ENCODE measurements at regions not wholly inside any gene's neighbourhood (a gene's known extent, or its start where the extent isn't known, plus 50 kb on each side); places are given as distances from the start of the nearest gene placed in this dataset.

DNA sequence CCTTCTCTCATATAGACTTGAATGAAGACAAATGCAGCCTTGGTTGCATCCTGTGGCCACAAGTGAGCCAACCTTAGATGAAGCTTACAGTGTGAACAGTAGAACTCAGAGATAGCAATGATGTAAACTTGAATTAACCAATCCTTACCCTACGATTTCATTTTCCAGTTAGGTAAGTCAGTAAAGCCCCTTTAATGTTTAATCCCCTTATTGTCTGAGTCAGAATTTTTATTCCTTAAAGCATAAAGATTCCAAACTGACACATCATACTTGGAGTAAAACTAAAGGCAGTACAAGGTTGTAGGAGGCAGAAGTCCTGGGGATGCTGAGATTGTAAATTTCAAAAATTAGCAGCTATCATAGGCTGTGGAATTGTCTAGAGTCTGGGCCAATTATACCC lies 507.8 kb upstream of the DPH6 start:
- no peak overlapping the region for H3K27ac ChIP-seq (ENCODE audit: low read depth, low read length)
- no peaks in the 10 kb centered on the region for H3K27me3 ChIP-seq (ENCODE audit: insufficient read depth, low read length)
- no peaks in the 10 kb centered on the region for H3K36me3 ChIP-seq (ENCODE audit: insufficient read depth, low read length)
- H2AFZ ChIP-seq (ENCODE audit: low read length, unreplicated experiment) = no peak overlapping the region
- H3K4me1 ChIP-seq (ENCODE audit: control insufficient read depth, insufficient read depth, low read length, unreplicated experiment) = no peaks in the 10 kb centered on the region
- H3K79me2 ChIP-seq (ENCODE audit: control insufficient read depth, insufficient read depth, low read length, unreplicated experiment) = no peaks in the 10 kb centered on the region
- no peak overlapping the region for H3K4me3 ChIP-seq (ENCODE audit: low read depth, low read length)

DNA sequence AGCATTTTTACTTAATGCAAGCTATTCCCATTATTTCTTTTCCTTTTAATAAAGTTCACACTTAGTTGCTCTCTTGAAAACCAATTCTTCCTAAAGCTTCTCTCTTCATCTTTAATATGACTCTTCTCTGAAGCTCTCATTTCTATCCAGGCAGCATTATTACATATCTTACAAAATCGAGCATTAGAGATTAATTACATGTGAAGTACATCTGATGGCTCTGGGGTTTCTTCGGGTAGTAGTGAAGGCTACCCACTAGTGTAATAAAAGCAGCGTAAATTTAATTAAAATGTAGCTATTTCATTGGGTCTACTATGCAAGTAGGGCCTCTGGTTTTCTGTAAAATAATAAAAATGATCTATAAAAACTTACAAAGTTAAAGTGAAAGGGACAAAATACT lies 513.6 kb upstream of the DPH6 start:
- Histone ChIP-seq H3K79me2 (ENCODE audit: control insufficient read depth, insufficient read depth, low read length, unreplicated experiment) (no peaks in the 10 kb centered on the region), H2AFZ (ENCODE audit: low read length, unreplicated experiment) (no peak overlapping the region), H3K4me3 (ENCODE audit: low read depth, low read length) (no peak overlapping the region), H3K27ac (ENCODE audit: low read depth, low read length) (no peak overlapping the region), H3K27me3 (ENCODE audit: insufficient read depth, low read length) (no peaks in the 10 kb centered on the region), H3K4me1 (ENCODE audit: control insufficient read depth, insufficient read depth, low read length, unreplicated experiment) (no peaks in the 10 kb centered on the region), H3K36me3 (ENCODE audit: insufficient read depth, low read length) (no peaks in the 10 kb centered on the region)

DNA sequence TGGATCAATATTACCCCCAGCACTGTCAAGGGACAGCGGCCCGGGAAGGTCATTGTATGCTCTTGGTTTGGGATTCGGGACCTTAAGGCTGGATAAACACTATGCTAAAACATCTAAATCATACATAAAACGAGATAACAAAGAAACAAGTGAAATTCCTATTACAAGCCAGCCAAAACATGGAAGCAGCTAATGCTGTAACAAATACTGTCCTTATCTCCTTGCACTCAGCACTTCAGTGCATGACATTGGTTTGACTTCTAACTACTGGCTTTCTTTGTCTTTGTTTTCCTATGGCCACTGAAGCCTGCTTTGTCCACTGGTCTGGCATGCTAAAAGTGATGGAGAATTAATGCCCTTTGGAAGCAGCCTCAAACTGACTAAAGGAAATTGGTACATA lies 516.4 kb upstream of the DPH6 start:
- Histone ChIP-seq H3K4me1 (ENCODE audit: control insufficient read depth, insufficient read depth, low read length, unreplicated experiment) (no peaks in the 10 kb centered on the region), H3K27me3 (ENCODE audit: insufficient read depth, low read length) (no peaks in the 10 kb centered on the region), H3K36me3 (ENCODE audit: insufficient read depth, low read length) (no peaks in the 10 kb centered on the region), H3K79me2 (ENCODE audit: control insufficient read depth, insufficient read depth, low read length, unreplicated experiment) (no peaks in the 10 kb centered on the region), H2AFZ (ENCODE audit: low read length, unreplicated experiment) (no peak overlapping the region), H3K4me3 (ENCODE audit: low read depth, low read length) (no peak overlapping the region), H3K27ac (ENCODE audit: low read depth, low read length) (no peak overlapping the region)

- no peak overlapping the region for H2AFZ ChIP-seq (ENCODE audit: low read length, unreplicated experiment)
- H3K36me3 ChIP-seq (ENCODE audit: insufficient read depth, low read length) = no peaks in the 10 kb centered on the region
- no peak overlapping the region for H3K4me3 ChIP-seq (ENCODE audit: low read depth, low read length)
- H3K4me1 ChIP-seq (ENCODE audit: control insufficient read depth, insufficient read depth, low read length, unreplicated experiment) = no peaks in the 10 kb centered on the region
- H3K27me3 ChIP-seq (ENCODE audit: insufficient read depth, low read length) = no peaks in the 10 kb centered on the region
- H3K27ac ChIP-seq (ENCODE audit: low read depth, low read length) = no peak overlapping the region
- no peaks in the 10 kb centered on the region for H3K79me2 ChIP-seq (ENCODE audit: control insufficient read depth, insufficient read depth, low read length, unreplicated experiment)
Measured at GRCh38 chr15:36066757-36067156, 512.7 kb upstream of the CDIN1 start.

- Histone ChIP-seq H3K36me3 (ENCODE audit: insufficient read depth, low read length) (no peaks in the 10 kb centered on the region), H3K4me1 (ENCODE audit: control insufficient read depth, insufficient read depth, low read length, unreplicated experiment) (no peaks in the 10 kb centered on the region), H3K4me3 (ENCODE audit: low read depth, low read length) (no peak overlapping the region), H3K27me3 (ENCODE audit: insufficient read depth, low read length) (no peaks in the 10 kb centered on the region), H3K79me2 (ENCODE audit: control insufficient read depth, insufficient read depth, low read length, unreplicated experiment) (no peaks in the 10 kb centered on the region), H3K27ac (ENCODE audit: low read depth, low read length) (no peak overlapping the region), H2AFZ (ENCODE audit: low read length, unreplicated experiment) (no peak overlapping the region)
Measured at GRCh38 chr15:36067483-36068274, 511.7 kb upstream of the CDIN1 start.

GRCh38 chr15:36075333-36075732 lies 504.1 kb upstream of the CDIN1 start:
- Histone ChIP-seq H3K4me3 (ENCODE audit: low read depth, low read length) (no peak overlapping the region), H3K27me3 (ENCODE audit: insufficient read depth, low read length) (no peaks in the 10 kb centered on the region), H3K27ac (ENCODE audit: low read depth, low read length) (no peak overlapping the region), H3K36me3 (ENCODE audit: insufficient read depth, low read length) (no peaks in the 10 kb centered on the region), H3K4me1 (ENCODE audit: control insufficient read depth, insufficient read depth, low read length, unreplicated experiment) (no peaks in the 10 kb centered on the region), H2AFZ (ENCODE audit: low read length, unreplicated experiment) (no peak overlapping the region), H3K79me2 (ENCODE audit: control insufficient read depth, insufficient read depth, low read length, unreplicated experiment) (no peaks in the 10 kb centered on the region)

- Histone ChIP-seq H3K4me1 (ENCODE audit: control insufficient read depth, insufficient read depth, low read length, unreplicated experiment) (no peaks in the 10 kb centered on the region), H2AFZ (ENCODE audit: low read length, unreplicated experiment) (no peak overlapping the region), H3K27ac (ENCODE audit: low read depth, low read length) (no peak overlapping the region), H3K27me3 (ENCODE audit: insufficient read depth, low read length) (no peaks in the 10 kb centered on the region), H3K79me2 (ENCODE audit: control insufficient read depth, insufficient read depth, low read length, unreplicated experiment) (no peaks in the 10 kb centered on the region), H3K36me3 (ENCODE audit: insufficient read depth, low read length) (no peaks in the 10 kb centered on the region), H3K4me3 (ENCODE audit: low read depth, low read length) (no peak overlapping the region)
Measured at GRCh38 chr15:36079021-36079420, 500.4 kb upstream of the CDIN1 start.

- H3K36me3 ChIP-seq (ENCODE audit: insufficient read depth, low read length) = no peaks in the 10 kb centered on the region
- no peaks in the 10 kb centered on the region for H3K4me1 ChIP-seq (ENCODE audit: control insufficient read depth, insufficient read depth, low read length, unreplicated experiment)
- no peaks in the 10 kb centered on the region for H3K79me2 ChIP-seq (ENCODE audit: control insufficient read depth, insufficient read depth, low read length, unreplicated experiment)
- no peak overlapping the region for H3K4me3 ChIP-seq (ENCODE audit: low read depth, low read length)
- no peak overlapping the region for H2AFZ ChIP-seq (ENCODE audit: low read length, unreplicated experiment)
- no peak overlapping the region for H3K27ac ChIP-seq (ENCODE audit: low read depth, low read length)
- H3K27me3 ChIP-seq (ENCODE audit: insufficient read depth, low read length) = no peaks in the 10 kb centered on the region
Measured at GRCh38 chr15:36080759-36081158, 498.7 kb upstream of the CDIN1 start.

GRCh38 chr15:36090286-36090946 lies 489.0 kb upstream of the CDIN1 start:
- no peaks in the 10 kb centered on the region for H3K79me2 ChIP-seq (ENCODE audit: control insufficient read depth, insufficient read depth, low read length, unreplicated experiment)
- H2AFZ ChIP-seq (ENCODE audit: low read length, unreplicated experiment) = no peak overlapping the region
- H3K27ac ChIP-seq (ENCODE audit: low read depth, low read length) = no peak overlapping the region
- H3K27me3 ChIP-seq (ENCODE audit: insufficient read depth, low read length) = no peaks in the 10 kb centered on the region
- H3K4me3 ChIP-seq (ENCODE audit: low read depth, low read length) = no peak overlapping the region
- no peaks in the 10 kb centered on the region for H3K36me3 ChIP-seq (ENCODE audit: insufficient read depth, low read length)
- no peaks in the 10 kb centered on the region for H3K4me1 ChIP-seq (ENCODE audit: control insufficient read depth, insufficient read depth, low read length, unreplicated experiment)

DNA sequence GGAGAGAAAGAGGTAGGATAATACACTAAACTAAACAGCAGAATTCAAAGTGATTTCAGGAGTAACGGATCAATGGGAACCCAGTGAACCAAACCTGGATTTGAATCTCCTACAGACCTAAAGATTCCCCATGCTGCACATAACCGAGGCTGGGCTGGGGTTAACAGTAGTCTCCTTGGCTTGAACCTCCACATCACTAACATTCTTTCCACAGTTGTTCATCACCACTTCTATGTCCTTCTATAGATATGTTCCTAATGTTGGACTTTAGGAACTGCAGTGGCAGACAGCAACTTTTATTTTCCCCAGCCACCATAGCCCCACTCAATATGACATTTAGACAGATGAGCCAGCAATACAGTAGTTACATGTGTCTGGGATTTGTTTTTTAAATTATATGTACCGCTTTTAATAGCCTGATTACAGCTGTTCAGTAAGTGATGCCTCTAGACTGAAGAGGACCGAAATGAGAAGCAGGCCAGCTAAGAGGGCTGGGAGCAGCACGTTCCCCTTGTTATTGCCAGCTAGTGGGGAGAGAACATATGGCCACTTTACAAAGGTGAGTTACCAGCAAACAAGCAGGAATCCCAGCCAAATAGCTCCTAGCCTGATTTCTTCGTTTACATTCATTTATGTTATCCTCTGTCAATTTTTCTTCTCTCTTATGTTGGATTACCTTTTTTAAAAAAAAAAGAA lies 472.6 kb upstream of the CDIN1 start:
- Histone ChIP-seq H3K4me3 (ENCODE audit: low read depth, low read length) (no peak overlapping the region), H3K27me3 (ENCODE audit: insufficient read depth, low read length) (no peaks in the 10 kb centered on the region), H3K4me1 (ENCODE audit: control insufficient read depth, insufficient read depth, low read length, unreplicated experiment) (peaks cover 12% of the 10 kb centered on the region), H2AFZ (ENCODE audit: low read length, unreplicated experiment) (no peak overlapping the region), H3K27ac (ENCODE audit: low read depth, low read length) (no peak overlapping the region), H3K79me2 (ENCODE audit: control insufficient read depth, insufficient read depth, low read length, unreplicated experiment) (no peaks in the 10 kb centered on the region), H3K36me3 (ENCODE audit: insufficient read depth, low read length) (no peaks in the 10 kb centered on the region)

DNA sequence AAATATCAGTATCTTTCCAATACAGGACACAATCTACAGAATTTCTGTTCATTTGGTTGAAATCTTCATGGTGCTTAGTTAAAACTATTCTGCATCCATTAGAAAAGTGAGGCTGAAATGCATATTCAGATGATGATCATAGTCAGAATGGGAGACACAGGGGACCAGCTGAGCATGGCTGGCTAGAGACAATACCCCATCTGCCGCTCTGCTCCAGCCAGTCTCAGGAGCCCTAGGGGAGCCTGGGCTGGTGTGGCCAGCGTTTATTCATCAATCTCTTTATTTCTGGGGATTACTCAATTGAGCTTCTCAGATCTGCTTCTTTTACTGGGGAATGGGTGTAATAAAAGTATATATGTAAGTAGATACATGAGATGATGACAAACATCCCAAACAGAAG lies 470.9 kb upstream of the CDIN1 start:
- no peaks in the 10 kb centered on the region for H3K79me2 ChIP-seq (ENCODE audit: control insufficient read depth, insufficient read depth, low read length, unreplicated experiment)

More for the DNA sequence above, 470.9 kb upstream of the CDIN1 start:
- H3K36me3 ChIP-seq (ENCODE audit: insufficient read depth, low read length) = no peaks in the 10 kb centered on the region
- H3K27ac ChIP-seq (ENCODE audit: low read depth, low read length) = no peak overlapping the region
- no peak overlapping the region for H2AFZ ChIP-seq (ENCODE audit: low read length, unreplicated experiment)
- peaks cover 12% of the 10 kb centered on the region for H3K4me1 ChIP-seq (ENCODE audit: control insufficient read depth, insufficient read depth, low read length, unreplicated experiment)
- H3K27me3 ChIP-seq (ENCODE audit: insufficient read depth, low read length) = no peaks in the 10 kb centered on the region
- H3K4me3 ChIP-seq (ENCODE audit: low read depth, low read length) = no peak overlapping the region
